ENCODE measurements at regions not wholly inside any gene's neighbourhood (a gene's known extent, or its start where the extent isn't known, plus 50 kb on each side); places are given as distances from the start of the nearest gene placed in this dataset. TPM values are rescaled to one million over a fixed set of nuclear protein-coding genes. Genes with fewer than 3 reads are reported as not detected.
"Not testable (repeated sequence)": the region's sequence is repeated elsewhere in the genome, so short reads cannot be mapped to it uniquely, and the experiment has no call there.

DNA sequence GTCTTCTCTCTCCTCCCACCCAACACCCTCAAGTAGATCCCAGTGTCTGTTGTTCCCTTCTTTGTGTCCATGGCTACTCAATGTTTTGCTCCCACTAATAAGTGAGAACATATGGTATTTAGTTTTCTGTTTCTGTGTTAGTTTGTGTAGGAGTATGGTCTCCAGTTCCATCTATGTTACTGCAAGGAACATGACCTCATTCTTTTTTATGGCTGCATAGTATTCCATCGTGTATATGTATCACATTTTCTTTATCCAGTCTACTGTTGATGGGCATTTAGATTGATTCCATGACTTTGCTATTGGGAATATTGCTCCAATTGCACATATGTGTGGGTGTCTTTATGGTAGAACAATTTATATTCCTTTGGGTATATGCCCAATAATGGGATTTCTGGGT, 51.4 kb upstream of the SLC1A3 start:
- H3K27me3 ChIP-seq (replicated peaks in 1 of 2; ENCODE audit: control insufficient read depth in 2 of 2, insufficient read depth in 2 of 2, low read length in 1 of 2); H3K9me3 ChIP-seq (replicated peaks; ENCODE audit: control insufficient read depth, insufficient read depth, low read length); intact Hi-C loops (cut with micrococcal nuclease; ENCODE audit: unreplicated experiment); DNase-seq (ENCODE audit: low read depth, low spot score); H2AFZ ChIP-seq (ENCODE audit: control insufficient read depth, low read depth, low read length); in situ Hi-C loops (cut with MboI); H3K4me2 ChIP-seq (ENCODE audit: control insufficient read depth, insufficient read depth); ATAC-seq; H3K4me1 ChIP-seq (ENCODE audit: control insufficient read depth, insufficient read depth, low read length); H3K9ac ChIP-seq (ENCODE audit: control insufficient read depth, insufficient read depth, low read length); H3K36me3 ChIP-seq (ENCODE audit: control insufficient read depth in 2 of 2, insufficient read depth in 2 of 2, low read length in 1 of 2); POLR2A ChIA-PET; H4K20me1 ChIP-seq (ENCODE audit: control insufficient read depth, insufficient read depth); RAD21 ChIA-PET (ENCODE audit: unreplicated experiment); H3K27ac ChIP-seq (ENCODE audit: control insufficient read depth, insufficient read depth); H3K4me3 ChIP-seq; SMC1A ChIA-PET (ENCODE audit: uncharacterized antibody, unreplicated experiment); H3K79me2 ChIP-seq (ENCODE audit: control insufficient read depth, insufficient read depth, low read length); FAIRE-seq; BruUV-seq (replicated peaks): not testable (repeated sequence)
- 29% methylated on average over 1 of the region's 1 CpG for WGBS (ENCODE audit: insufficient coverage, insufficient replicate concordance, low lambda C conversion rate, missing lambda C conversion rate)
- CTCF ChIA-PET, result interaction anchor here (0.7 to 1.1 kb wide), 2 partner anchors 26 to 47 kb away, joined by 3 read pairs; no protein-coding TSS in a partner anchor

Small RNAs in the stretch of these regions (small RNA-seq; reads per million reads assigned to genes)
- not detected for gene RNA5SP181
